ENCODE measurements at regions not wholly inside any gene's neighbourhood (a gene's known extent, or its start where the extent isn't known, plus 50 kb on each side); places are given as distances from the start of the nearest gene placed in this dataset.

GRCh38 chr2:104407641-104408040 lies 446.3 kb upstream of the POU3F3 start:
- Histone ChIP-seq H3K27me3 (ENCODE audit: control insufficient read depth in 1 of 2, insufficient read depth in 2 of 2, low read length in 2 of 2) (no peaks in the 10 kb centered on the region), H3K4me1 (ENCODE audit: control insufficient read depth in 2 of 2, insufficient read depth in 2 of 2, low read length in 1 of 2) (no peaks in the 10 kb centered on the region), H3K9me3 (ENCODE audit: control insufficient read depth in 2 of 2, insufficient read depth in 1 of 2, low read depth in 1 of 2, low read length in 1 of 2) (peaks cover 0 to 4% of the 10 kb centered on the region in 2 donors), H3K27ac (ENCODE audit: low read depth in 2 of 2, low read length in 1 of 2) (no peak overlapping the region), H3K36me3 (ENCODE audit: control insufficient read depth in 2 of 2, insufficient read depth in 2 of 2, low read length in 1 of 2) (no peaks in the 10 kb centered on the region), H3K4me3 (ENCODE audit: low read depth in 1 of 2, low read length in 2 of 2) (no peak overlapping the region)
- 86 to 90% methylated on average over 2 of the region's 2 CpGs for WGBS, 2 donors

GRCh38 chr2:104408266-104408665 lies 445.6 kb upstream of the POU3F3 start:
- WGBS, 2 donors: 60 to 64% methylated on average over 5 of the region's 5 CpGs
- Histone ChIP-seq H3K9me3 (ENCODE audit: control insufficient read depth in 2 of 2, insufficient read depth in 1 of 2, low read depth in 1 of 2, low read length in 1 of 2) (no peaks in the 10 kb centered on the region), H3K36me3 (ENCODE audit: control insufficient read depth in 2 of 2, insufficient read depth in 2 of 2, low read length in 1 of 2) (no peaks in the 10 kb centered on the region), H3K27me3 (ENCODE audit: control insufficient read depth in 1 of 2, insufficient read depth in 2 of 2, low read length in 2 of 2) (no peaks in the 10 kb centered on the region), H3K4me1 (ENCODE audit: control insufficient read depth in 2 of 2, insufficient read depth in 2 of 2, low read length in 1 of 2) (no peaks in the 10 kb centered on the region), H3K27ac (ENCODE audit: low read depth in 2 of 2, low read length in 1 of 2) (no peak overlapping the region), H3K4me3 (ENCODE audit: low read depth in 1 of 2, low read length in 2 of 2) (no peak overlapping the region)

GRCh38 chr2:104410136-104410535 lies 443.8 kb upstream of the POU3F3 start:
- H3K4me1 ChIP-seq (ENCODE audit: control insufficient read depth in 2 of 2, insufficient read depth in 2 of 2, low read length in 1 of 2): no peaks in the 10 kb centered on the region
- no peak overlapping the region for H3K4me3 ChIP-seq (ENCODE audit: low read depth in 1 of 2, low read length in 2 of 2)
- no peaks in the 10 kb centered on the region for H3K9me3 ChIP-seq (ENCODE audit: control insufficient read depth in 2 of 2, insufficient read depth in 1 of 2, low read depth in 1 of 2, low read length in 1 of 2)
- H3K27ac ChIP-seq (ENCODE audit: low read depth in 2 of 2, low read length in 1 of 2): no peak overlapping the region
- H3K27me3 ChIP-seq (ENCODE audit: control insufficient read depth in 1 of 2, insufficient read depth in 2 of 2, low read length in 2 of 2): no peaks in the 10 kb centered on the region
- WGBS, 2 donors: 82 to 86% methylated on average over 3 of the region's 3 CpGs
- no peaks in the 10 kb centered on the region for H3K36me3 ChIP-seq (ENCODE audit: control insufficient read depth in 2 of 2, insufficient read depth in 2 of 2, low read length in 1 of 2)

GRCh38 chr2:104412384-104412783 lies 441.5 kb upstream of the POU3F3 start:
- no peak overlapping the region for H3K4me3 ChIP-seq (ENCODE audit: low read depth in 1 of 2, low read length in 2 of 2)
- no peak overlapping the region for H3K27ac ChIP-seq (ENCODE audit: low read depth in 2 of 2, low read length in 1 of 2)
- no peaks in the 10 kb centered on the region for H3K9me3 ChIP-seq (ENCODE audit: control insufficient read depth in 2 of 2, insufficient read depth in 1 of 2, low read depth in 1 of 2, low read length in 1 of 2)
- WGBS, 2 donors: 22 to 25% methylated on average over 2 of the region's 2 CpGs
- H3K4me1 ChIP-seq (ENCODE audit: control insufficient read depth in 2 of 2, insufficient read depth in 2 of 2, low read length in 1 of 2): no peaks in the 10 kb centered on the region
- H3K36me3 ChIP-seq (ENCODE audit: control insufficient read depth in 2 of 2, insufficient read depth in 2 of 2, low read length in 1 of 2): no peaks in the 10 kb centered on the region
- H3K27me3 ChIP-seq (ENCODE audit: control insufficient read depth in 1 of 2, insufficient read depth in 2 of 2, low read length in 2 of 2): no peaks in the 10 kb centered on the region

GRCh38 chr2:104413890-104414289 lies 440.0 kb upstream of the POU3F3 start:
- Histone ChIP-seq H3K27me3 (ENCODE audit: control insufficient read depth in 1 of 2, insufficient read depth in 2 of 2, low read length in 2 of 2) (no peaks in the 10 kb centered on the region), H3K4me3 (ENCODE audit: low read depth in 1 of 2, low read length in 2 of 2) (no peak overlapping the region), H3K36me3 (ENCODE audit: control insufficient read depth in 2 of 2, insufficient read depth in 2 of 2, low read length in 1 of 2) (no peaks in the 10 kb centered on the region), H3K4me1 (ENCODE audit: control insufficient read depth in 2 of 2, insufficient read depth in 2 of 2, low read length in 1 of 2) (no peaks in the 10 kb centered on the region), H3K9me3 (ENCODE audit: control insufficient read depth in 2 of 2, insufficient read depth in 1 of 2, low read depth in 1 of 2, low read length in 1 of 2) (no peaks in the 10 kb centered on the region), H3K27ac (ENCODE audit: low read depth in 2 of 2, low read length in 1 of 2) (no peak overlapping the region)
- WGBS, 2 donors: 68 to 74% methylated on average over 8 of the region's 8 CpGs

- H3K27me3 ChIP-seq (ENCODE audit: control insufficient read depth in 1 of 2, insufficient read depth in 2 of 2, low read length in 2 of 2): no peaks in the 10 kb centered on the region
- no peaks in the 10 kb centered on the region for H3K36me3 ChIP-seq (ENCODE audit: control insufficient read depth in 2 of 2, insufficient read depth in 2 of 2, low read length in 1 of 2)
- no peak overlapping the region for H3K27ac ChIP-seq (ENCODE audit: low read depth in 2 of 2, low read length in 1 of 2)
- no peaks in the 10 kb centered on the region for H3K4me1 ChIP-seq (ENCODE audit: control insufficient read depth in 2 of 2, insufficient read depth in 2 of 2, low read length in 1 of 2)
- no peak overlapping the region for H3K4me3 ChIP-seq (ENCODE audit: low read depth in 1 of 2, low read length in 2 of 2)
- 69 to 70% methylated on average over 6 of the region's 6 CpGs for WGBS, 2 donors
- no peaks in the 10 kb centered on the region for H3K9me3 ChIP-seq (ENCODE audit: control insufficient read depth in 2 of 2, insufficient read depth in 1 of 2, low read depth in 1 of 2, low read length in 1 of 2)
Measured at GRCh38 chr2:104415284-104415683, 438.6 kb upstream of the POU3F3 start.

GRCh38 chr2:104416339-104417000 lies 437.4 kb upstream of the POU3F3 start:
- H3K9me3 ChIP-seq (ENCODE audit: control insufficient read depth in 2 of 2, insufficient read depth in 1 of 2, low read depth in 1 of 2, low read length in 1 of 2): no peaks in the 10 kb centered on the region
- no peak overlapping the region for H3K27ac ChIP-seq (ENCODE audit: low read depth in 2 of 2, low read length in 1 of 2)
- H3K4me1 ChIP-seq (ENCODE audit: control insufficient read depth in 2 of 2, insufficient read depth in 2 of 2, low read length in 1 of 2): no peaks in the 10 kb centered on the region
- H3K27me3 ChIP-seq (ENCODE audit: control insufficient read depth in 1 of 2, insufficient read depth in 2 of 2, low read length in 2 of 2): no peaks in the 10 kb centered on the region
- no peak overlapping the region for H3K4me3 ChIP-seq (ENCODE audit: low read depth in 1 of 2, low read length in 2 of 2)
- WGBS, 2 donors: 80% methylated on average over 18 of the region's 18 CpGs
- H3K36me3 ChIP-seq (ENCODE audit: control insufficient read depth in 2 of 2, insufficient read depth in 2 of 2, low read length in 1 of 2): no peaks in the 10 kb centered on the region

GRCh38 chr2:104420420-104420819 lies 433.5 kb upstream of the POU3F3 start:
- no peak overlapping the region for H3K4me3 ChIP-seq (ENCODE audit: low read depth in 1 of 2, low read length in 2 of 2)
- H3K36me3 ChIP-seq (ENCODE audit: control insufficient read depth in 2 of 2, insufficient read depth in 2 of 2, low read length in 1 of 2): no peaks in the 10 kb centered on the region
- H3K27ac ChIP-seq (ENCODE audit: low read depth in 2 of 2, low read length in 1 of 2): no peak overlapping the region
- H3K9me3 ChIP-seq (ENCODE audit: control insufficient read depth in 2 of 2, insufficient read depth in 1 of 2, low read depth in 1 of 2, low read length in 1 of 2): no peaks in the 10 kb centered on the region
- no peaks in the 10 kb centered on the region for H3K27me3 ChIP-seq (ENCODE audit: control insufficient read depth in 1 of 2, insufficient read depth in 2 of 2, low read length in 2 of 2)
- WGBS, 2 donors: 86 to 89% methylated on average over 2 of the region's 2 CpGs
- no peaks in the 10 kb centered on the region for H3K4me1 ChIP-seq (ENCODE audit: control insufficient read depth in 2 of 2, insufficient read depth in 2 of 2, low read length in 1 of 2)

- Histone ChIP-seq H3K27me3 (ENCODE audit: control insufficient read depth in 1 of 2, insufficient read depth in 2 of 2, low read length in 2 of 2) (no peaks in the 10 kb centered on the region), H3K9me3 (ENCODE audit: control insufficient read depth in 2 of 2, insufficient read depth in 1 of 2, low read depth in 1 of 2, low read length in 1 of 2) (no peaks in the 10 kb centered on the region), H3K36me3 (ENCODE audit: control insufficient read depth in 2 of 2, insufficient read depth in 2 of 2, low read length in 1 of 2) (no peaks in the 10 kb centered on the region), H3K4me3 (ENCODE audit: low read depth in 1 of 2, low read length in 2 of 2) (no peak overlapping the region), H3K27ac (ENCODE audit: low read depth in 2 of 2, low read length in 1 of 2) (no peak overlapping the region), H3K4me1 (ENCODE audit: control insufficient read depth in 2 of 2, insufficient read depth in 2 of 2, low read length in 1 of 2) (no peaks in the 10 kb centered on the region)
- WGBS, 2 donors: 81 to 86% methylated on average over 3 of the region's 3 CpGs
Measured at GRCh38 chr2:104420953-104421352, 433.0 kb upstream of the POU3F3 start.

- Histone ChIP-seq H3K9me3 (ENCODE audit: control insufficient read depth in 2 of 2, insufficient read depth in 1 of 2, low read depth in 1 of 2, low read length in 1 of 2) (no peaks in the 10 kb centered on the region), H3K4me3 (ENCODE audit: low read depth in 1 of 2, low read length in 2 of 2) (no peak overlapping the region), H3K27ac (ENCODE audit: low read depth in 2 of 2, low read length in 1 of 2) (no peak overlapping the region), H3K27me3 (ENCODE audit: control insufficient read depth in 1 of 2, insufficient read depth in 2 of 2, low read length in 2 of 2) (no peaks in the 10 kb centered on the region), H3K4me1 (ENCODE audit: control insufficient read depth in 2 of 2, insufficient read depth in 2 of 2, low read length in 1 of 2) (no peaks in the 10 kb centered on the region), H3K36me3 (ENCODE audit: control insufficient read depth in 2 of 2, insufficient read depth in 2 of 2, low read length in 1 of 2) (no peaks in the 10 kb centered on the region)
- WGBS, 2 donors: 59 to 60% methylated on average over 3 of the region's 3 CpGs
Measured at GRCh38 chr2:104425850-104426595, 427.9 kb upstream of the POU3F3 start.
